Heart left ventricle (tissue), 16 donors: ENCODE measurements at regions not wholly inside any gene's neighbourhood (a gene's known extent, or its start where the extent isn't known, plus 50 kb on each side); places are given as distances from the start of the nearest gene placed in this dataset.

Source experiments
- ATAC-seq, 4 donors: fragments of 200-7000 bp; cut with Tn5 transposase; one replicate each; pipeline ENCODE4 v1.9.1; 2020 to 2022; ENCODE audit warnings: moderate library complexity in 4 of 4, mild to moderate bottlenecking in 3 of 4, moderate number of reproducible peaks in 1 of 4
- DNase-seq, 5 donors: peaks; one replicate each; pipeline ENCODE4 v3.0.0-alpha.2; 2020
- H3K27ac ChIP-seq, 12 donors: fragments of 200-600 bp; sonication (generic) in 4 of 12; one replicate each; pipeline versions ENCODE4 v1.5.0 to v1.8.0; 2016 to 2022; ENCODE audit warnings: mild to moderate bottlenecking in 2 of 12
- H3K27me3 ChIP-seq, 9 donors: fragments of 200-600 bp; sonication (generic) in 2 of 9; one replicate each; pipeline versions ENCODE4 v1.5.1 to v1.8.0; 2016 to 2022; ENCODE audit warnings: mild to moderate bottlenecking in 3 of 9
- H3K36me3 ChIP-seq, 9 donors: fragments of 200-600 bp; sonication (generic) in 2 of 9; one replicate each; pipeline versions ENCODE4 v1.5.0 to v1.8.0; 2018 to 2022; ENCODE audit warnings: mild to moderate bottlenecking in 2 of 9
- H3K4me1 ChIP-seq, 12 donors: fragments of 200-600 bp; sonication (generic) in 4 of 12; one replicate each; pipeline versions ENCODE4 v1.5.0 to v1.8.0; 2016 to 2022; ENCODE audit warnings: mild to moderate bottlenecking in 3 of 12
- H3K4me3 ChIP-seq, 12 donors: fragments of 200-600 bp; sonication (generic) in 4 of 12; one replicate each; pipeline versions ENCODE4 v1.5.0 to v1.8.0; 2017 to 2022; ENCODE audit warnings: mild to moderate bottlenecking in 9 of 12, moderate library complexity in 4 of 12
- H3K9me3 ChIP-seq, 12 donors: fragments of 200-600 bp; sonication (generic) in 4 of 12; one replicate each; pipeline versions ENCODE4 v1.5.0 to v1.8.0; 2016 to 2022; ENCODE audit warnings: mild to moderate bottlenecking in 1 of 12
- POLR2A ChIP-seq, 2 donors: fragments of 450-650 bp; IDR thresholded peaks; one replicate each; pipeline ENCODE4 v1.6.1; 2017; ENCODE audit warnings: antibody characterized with exemption in 2 of 2, mild to moderate bottlenecking in 2 of 2, moderate library complexity in 2 of 2
- WGBS, 4 donors: extraction: QIAGEN DNeasy Blood & Tissue Kit in 2 of 4; methylation state at CpG; one replicate each; pipeline versions ENCODE4 v1.1.5 to v1.1.7; 2013 to 2018; 5-methylcytosine and 5-hydroxymethylcytosine counted together
- intact Hi-C, 10 donors: fragments of 100-400 bp; cut with DNase I; formaldehyde crosslinking; loops; one replicate each; pipeline versions ENCODE4 v1.11.1 to v1.14.2; 2022
- TF ChIP-seq, protein P1 (sequence below), 12 donors: fragments of 200-600 bp; sonication (generic) in 4 of 12; IDR thresholded peaks; one replicate each; pipeline versions ENCODE4 v1.5.0 to v1.8.0; 2018 to 2022; ENCODE audit warnings: antibody characterized with exemption in 12 of 12, mild to moderate bottlenecking in 5 of 12
- donor health status: ischemic (EF 13 %, LVEDD 7.1; RV severe dilation, severe dysfunction).
- donor health status: healthy with polysubstance abuse.
- donor health status: DM: no; HTN: yes; CAD: no.
- donor health status: DM: no; HTN: no; CAD: no.
- donor health status: ischemic (EF 25% LVEDD 6.9; RV normal size, moderate dysfunction).
- donor health status: ischemic (EF 25% LVEDD 5.7; RV mildly dilated, moderate dysfunction).
- donor health status: healthy.
- donor health status: DM: yes; HTN: yes; CAD: no.
- donor health status: ischemic (EF 35%, LVEDD 5.7; RV mildly dilated, moderate dysfunction).
- donor health status: nonischemic (EF 11% LVEDD 7.7; RV severe dilation, severe dysfunction).
- donor health status: DM: yes; HTN: yes; CAD: no.
- donor health status: PGD.
- donor health status: ischemic (EF 29% LVEDD 5.4; RV normal size, mild dysfunction).
- donor health status: nonischemic (EF 23%, LVEDD 6.1; RV moderate dilation, normal function).

DNA sequence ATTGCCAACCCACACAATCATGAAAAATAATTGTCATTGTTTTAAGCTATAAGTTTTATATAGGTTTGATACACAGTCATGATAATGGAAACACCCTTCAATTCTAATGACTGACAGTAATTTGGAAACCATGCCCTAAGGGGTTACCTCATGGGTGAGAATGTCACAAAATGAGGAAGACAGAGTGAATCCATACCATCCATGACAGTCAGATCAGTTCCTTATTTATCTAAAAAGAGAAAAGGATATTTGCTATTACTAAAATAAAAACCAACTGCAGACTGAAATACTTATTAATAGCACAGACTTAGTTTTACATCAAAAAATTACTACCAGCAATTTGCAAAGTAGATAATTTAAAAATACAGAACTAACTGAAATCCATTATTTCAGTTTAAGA, 437.8 kb downstream of the UTRN start:
- Histone ChIP-seq H3K27me3 (no peaks in the 10 kb centered on the region), H3K4me3 (no peak overlapping the region)

DNA sequence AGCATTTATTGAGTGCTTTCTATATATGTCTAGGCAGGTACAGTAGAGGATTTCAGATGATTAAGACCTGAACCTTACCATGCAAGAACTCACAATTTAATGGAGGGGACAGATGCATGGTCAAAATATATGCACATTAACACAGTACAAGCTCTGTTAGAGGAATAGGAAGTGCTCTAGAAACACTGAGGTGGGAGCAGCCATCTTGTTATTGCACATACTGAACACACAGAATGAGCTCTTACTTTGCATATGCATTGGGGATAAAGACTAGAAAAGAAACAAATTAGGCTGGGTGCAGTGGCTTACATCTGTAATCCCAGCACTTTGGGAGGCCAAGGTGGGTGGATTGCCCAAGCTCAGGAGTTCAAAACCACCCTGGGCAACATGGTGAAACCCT, 438.3 kb downstream of the UTRN start:
- TF ChIP-seq, protein P1, sequence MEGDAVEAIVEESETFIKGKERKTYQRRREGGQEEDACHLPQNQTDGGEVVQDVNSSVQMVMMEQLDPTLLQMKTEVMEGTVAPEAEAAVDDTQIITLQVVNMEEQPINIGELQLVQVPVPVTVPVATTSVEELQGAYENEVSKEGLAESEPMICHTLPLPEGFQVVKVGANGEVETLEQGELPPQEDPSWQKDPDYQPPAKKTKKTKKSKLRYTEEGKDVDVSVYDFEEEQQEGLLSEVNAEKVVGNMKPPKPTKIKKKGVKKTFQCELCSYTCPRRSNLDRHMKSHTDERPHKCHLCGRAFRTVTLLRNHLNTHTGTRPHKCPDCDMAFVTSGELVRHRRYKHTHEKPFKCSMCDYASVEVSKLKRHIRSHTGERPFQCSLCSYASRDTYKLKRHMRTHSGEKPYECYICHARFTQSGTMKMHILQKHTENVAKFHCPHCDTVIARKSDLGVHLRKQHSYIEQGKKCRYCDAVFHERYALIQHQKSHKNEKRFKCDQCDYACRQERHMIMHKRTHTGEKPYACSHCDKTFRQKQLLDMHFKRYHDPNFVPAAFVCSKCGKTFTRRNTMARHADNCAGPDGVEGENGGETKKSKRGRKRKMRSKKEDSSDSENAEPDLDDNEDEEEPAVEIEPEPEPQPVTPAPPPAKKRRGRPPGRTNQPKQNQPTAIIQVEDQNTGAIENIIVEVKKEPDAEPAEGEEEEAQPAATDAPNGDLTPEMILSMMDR (IDR thresholded peaks at IDR 0.05): no peak
- TF ChIP-seq POLR2A (IDR thresholded peaks at IDR 0.05): no peak
- DNase-seq (no peak), ATAC-seq (no peak)
- H3K4me1 ChIP-seq: peaks cover 0 to 4% (median 0%) of the 10 kb centered on the region in 12 donors
- H3K27me3 ChIP-seq: no peaks in the 10 kb centered on the region
- no peak overlapping the region for H3K27ac ChIP-seq
- no peak overlapping the region for H3K4me3 ChIP-seq
- peaks cover 0 to 13% (median 7%) of the 10 kb centered on the region in 9 donors for H3K36me3 ChIP-seq
- intact Hi-C loops: no loop called here
- H3K9me3 ChIP-seq: no peaks in the 10 kb centered on the region

More for the DNA sequence above, 437.8 kb downstream of the UTRN start:
- ATAC-seq: no peak
- Histone ChIP-seq H3K9me3 (no peaks in the 10 kb centered on the region), H3K27ac (no peak overlapping the region), H3K36me3 (peaks cover 0 to 13% (median 7%) of the 10 kb centered on the region in 9 donors), H3K4me1 (peaks cover 0 to 4% (median 0%) of the 10 kb centered on the region in 12 donors)
- DNase-seq: no peak
- intact Hi-C loops: no loop called here
- TF ChIP-seq POLR2A (IDR thresholded peaks at IDR 0.05): no peak
- TF ChIP-seq, protein P1 (IDR thresholded peaks at IDR 0.05): no peak

DNA sequence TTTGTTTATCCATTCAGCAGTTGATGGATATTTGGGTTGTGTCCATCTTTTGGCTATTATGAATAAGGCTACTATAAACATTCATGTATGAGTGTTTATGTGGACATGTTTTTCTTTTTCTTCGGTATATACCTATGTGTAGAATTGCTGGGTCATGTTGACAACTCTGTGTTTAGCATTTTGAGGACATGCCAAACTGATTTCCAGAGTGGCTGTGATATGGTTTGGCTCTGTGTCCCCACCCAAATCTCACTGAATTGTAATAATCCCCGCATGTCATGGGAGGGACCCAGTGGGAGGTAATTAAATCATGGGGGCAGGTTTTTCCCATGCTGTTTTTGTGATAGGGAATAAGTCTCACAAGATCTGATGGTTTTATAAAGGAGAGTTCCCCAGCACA, 439.7 kb downstream of the UTRN start:
- 81 to 97% (median 87%) methylated on average over 2 of the region's 2 CpGs for WGBS, 4 donors
- DNase-seq (no peak), ATAC-seq (no peak)
- Histone ChIP-seq H3K4me3 (no peak overlapping the region), H3K36me3 (peaks cover 0 to 13% (median 7%) of the 10 kb centered on the region in 9 donors), H3K27ac (no peak overlapping the region), H3K27me3 (no peaks in the 10 kb centered on the region), H3K4me1 (peaks cover 0 to 4% (median 0%) of the 10 kb centered on the region in 12 donors), H3K9me3 (no peaks in the 10 kb centered on the region)
- intact Hi-C loops: no loop called here
- TF ChIP-seq, protein P1 (IDR thresholded peaks at IDR 0.05): no peak
- TF ChIP-seq POLR2A (IDR thresholded peaks at IDR 0.05): no peak

DNA sequence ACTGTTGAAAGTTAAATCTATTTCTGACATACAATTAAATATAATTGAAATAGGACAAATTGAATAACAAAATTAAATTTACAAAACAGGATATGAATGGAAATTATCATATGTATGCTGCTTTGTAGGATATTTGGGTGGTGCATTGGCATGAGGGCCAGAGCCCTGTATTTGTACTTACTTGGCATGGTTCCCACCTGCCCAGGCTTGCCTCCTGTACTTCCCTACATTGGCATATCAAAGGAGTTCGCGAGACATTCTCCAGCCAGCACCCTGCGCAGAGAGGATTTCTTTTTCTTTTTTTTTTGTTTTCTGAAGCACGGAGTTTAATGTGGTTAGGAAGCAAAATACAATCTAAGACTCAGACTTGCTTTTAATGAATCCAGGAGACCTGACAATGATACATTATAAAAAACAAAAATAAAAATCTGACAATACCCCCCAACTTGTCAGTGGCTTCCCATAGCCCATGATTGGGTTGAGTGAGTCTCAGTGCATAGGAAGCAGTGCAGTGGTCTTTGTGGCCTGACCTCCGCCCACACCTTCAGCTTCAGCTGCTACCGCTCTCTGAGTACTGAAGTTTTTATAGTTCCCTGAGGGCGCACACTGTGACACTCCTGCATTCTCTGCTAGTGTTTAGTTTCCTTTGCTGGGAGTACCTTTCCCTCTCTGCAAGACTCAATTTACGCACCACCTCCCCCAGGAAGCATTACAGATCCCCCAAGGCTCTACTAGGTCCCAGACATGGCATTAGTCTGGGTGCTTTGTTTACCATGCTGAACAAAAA, 440.8 kb downstream of the UTRN start:
- 72 to 81% (median 74%) methylated on average over 8 of the region's 8 CpGs for WGBS, 4 donors
- intact Hi-C loops: no loop called here
- peak in 3 of 5 donors; percentile 15 to 46 (median 33) for DNase-seq
- Histone ChIP-seq H3K4me1 (peaks cover 0 to 4% (median 0%) of the 10 kb centered on the region in 12 donors), H3K27me3 (no peaks in the 10 kb centered on the region), H3K27ac (no peak overlapping the region), H3K4me3 (no peak overlapping the region), H3K9me3 (no peaks in the 10 kb centered on the region), H3K36me3 (peaks cover 0 to 15% (median 10%) of the 10 kb centered on the region in 9 donors)
- ATAC-seq: peak in 3 of 4 donors; percentile 70 to 75 (median 72)
- TF ChIP-seq POLR2A (IDR thresholded peaks at IDR 0.05): no peak
- TF ChIP-seq, protein P1 (IDR thresholded peaks at IDR 0.05): no peak
